ENCODE measurements at regions not wholly inside any gene's neighbourhood (a gene's known extent, or its start where the extent isn't known, plus 50 kb on each side); places are given as distances from the start of the nearest gene placed in this dataset.

GRCh38 chr11:106446302-106446701 is 368.8 kb downstream of the AASDHPPT start:
- H3K4me3 ChIP-seq: no peak overlapping the region
- TF ChIP-seq CTCF (IDR thresholded peaks at IDR 0.05): no peak
- intact Hi-C loops (cut with DNase I, micrococcal nuclease): no loop called here
- H3K36me3 ChIP-seq (ENCODE audit: low read depth): no peaks in the 10 kb centered on the region
- ATAC-seq (no peak), DNase-seq (no peak)
- H3K9me3 ChIP-seq: peaks cover 27% of the 10 kb centered on the region
- H3K4me1 ChIP-seq (ENCODE audit: low read depth): no peaks in the 10 kb centered on the region

DNA sequence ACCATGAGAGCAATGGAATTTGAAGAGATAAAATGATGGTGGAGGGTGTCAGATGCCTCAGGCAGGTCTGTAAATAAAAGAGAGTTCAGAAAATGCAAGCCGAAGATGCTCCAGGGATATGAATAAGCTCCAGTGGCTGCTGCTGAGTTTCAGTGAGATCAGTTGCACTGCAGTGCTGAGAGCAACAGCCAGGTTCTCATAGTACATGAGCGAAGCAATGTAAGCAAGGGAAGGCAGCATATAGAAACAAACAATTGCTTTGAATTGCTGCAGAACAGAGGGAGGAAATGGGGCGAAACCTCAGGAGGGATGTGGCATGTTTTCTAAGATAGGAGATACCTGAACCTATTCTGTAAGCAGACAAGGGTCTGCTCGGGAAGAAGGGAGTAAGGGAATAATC is 369.5 kb downstream of the AASDHPPT start:
- Histone ChIP-seq H3K36me3 (ENCODE audit: low read depth) (no peaks in the 10 kb centered on the region), H3K4me1 (ENCODE audit: low read depth) (no peaks in the 10 kb centered on the region), H3K9me3 (peaks cover 21% of the 10 kb centered on the region), H3K4me3 (no peak overlapping the region)
- intact Hi-C loops (cut with DNase I, micrococcal nuclease): no loop called here
- no peak for TF ChIP-seq CTCF (IDR thresholded peaks at IDR 0.05)
- ATAC-seq (no peak), DNase-seq (no peak)

GRCh38 chr11:106447631-106448191 is 370.2 kb downstream of the AASDHPPT start:
- DNase-seq (no peak), ATAC-seq (no peak)
- no peaks in the 10 kb centered on the region for H3K36me3 ChIP-seq (ENCODE audit: low read depth)
- no peaks in the 10 kb centered on the region for H3K4me1 ChIP-seq (ENCODE audit: low read depth)
- intact Hi-C loops (cut with DNase I, micrococcal nuclease): no loop called here
- H3K4me3 ChIP-seq: no peak overlapping the region
- H3K9me3 ChIP-seq: peaks cover 13% of the 10 kb centered on the region
- TF ChIP-seq CTCF (IDR thresholded peaks at IDR 0.05): no peak

DNA sequence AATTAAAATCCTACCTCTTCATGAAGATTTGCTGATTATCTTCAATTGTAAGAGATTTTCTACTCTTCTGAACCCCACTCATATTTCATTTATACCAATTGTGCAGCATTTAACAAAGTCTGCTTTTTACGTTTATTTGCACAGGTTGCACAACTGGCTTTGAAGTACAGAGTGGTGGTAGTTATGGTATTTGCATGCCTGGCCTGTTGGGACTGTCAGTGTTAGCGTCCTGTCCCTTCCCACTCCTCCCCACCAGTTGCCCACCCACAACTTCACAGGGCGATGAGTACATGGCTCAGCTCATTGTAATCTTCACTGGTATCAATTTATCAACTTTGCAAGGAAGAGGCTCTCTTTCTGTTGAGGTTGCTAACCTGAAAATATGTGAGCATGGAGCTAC is 372.3 kb downstream of the AASDHPPT start:
- no peak for ATAC-seq
- intact Hi-C loops (cut with DNase I, micrococcal nuclease): no loop called here
- H3K9me3 ChIP-seq: peaks cover 17% of the 10 kb centered on the region
- DNase-seq: no peak
- no peak for TF ChIP-seq CTCF (IDR thresholded peaks at IDR 0.05)
- no peak overlapping the region for H3K4me3 ChIP-seq
- no peaks in the 10 kb centered on the region for H3K4me1 ChIP-seq (ENCODE audit: low read depth)
- H3K36me3 ChIP-seq (ENCODE audit: low read depth): no peaks in the 10 kb centered on the region

DNA sequence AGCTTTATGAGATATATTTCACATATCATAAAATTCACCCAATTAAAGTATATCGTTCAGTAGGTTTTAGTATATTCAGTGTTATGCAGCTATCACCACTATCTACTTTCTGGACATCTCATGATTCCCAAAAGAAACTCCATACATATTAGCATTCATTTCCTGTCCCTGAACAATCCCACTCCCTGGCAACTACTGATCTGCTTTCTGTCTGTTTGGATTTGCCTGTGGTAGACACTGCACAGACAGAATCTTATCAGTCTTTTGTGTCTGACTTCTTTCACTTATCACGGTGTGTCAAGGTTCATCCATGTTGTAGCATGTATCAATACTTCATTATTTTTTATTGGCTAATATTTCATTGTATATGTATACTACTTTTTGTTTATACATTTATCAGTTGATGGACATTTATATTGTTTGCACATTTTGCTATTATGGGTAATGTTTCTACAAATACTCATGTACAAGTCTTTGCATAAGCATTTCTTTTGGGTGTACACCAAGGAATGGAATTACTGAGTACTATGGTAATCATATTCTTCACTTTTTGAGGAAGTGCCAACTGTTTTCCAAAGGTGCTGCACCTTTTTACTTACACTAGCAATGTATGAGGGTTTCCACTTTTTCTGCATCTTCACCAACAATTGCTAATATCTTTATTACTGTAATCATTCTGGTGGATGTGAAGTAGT is 373.9 kb downstream of the AASDHPPT start:
- no peak for DNase-seq
- TF ChIP-seq CTCF (IDR thresholded peaks at IDR 0.05): no peak
- Histone ChIP-seq H3K4me1 (ENCODE audit: low read depth) (no peaks in the 10 kb centered on the region), H3K36me3 (ENCODE audit: low read depth) (no peaks in the 10 kb centered on the region), H3K9me3 (peaks cover 24% of the 10 kb centered on the region), H3K4me3 (no peak overlapping the region)
- ATAC-seq: no peak
- intact Hi-C loops (cut with DNase I, micrococcal nuclease): no loop called here

All from mucosa of descending colon (tissue), 3 donors.